ENCODE measurements at regions not wholly inside any gene's neighbourhood (a gene's known extent, or its start where the extent isn't known, plus 50 kb on each side); places are given as distances from the start of the nearest gene placed in this dataset.

- WGBS (ENCODE audit: low lambda C conversion rate), result 43% methylated on average over 9 of the region's 10 CpGs
- Histone ChIP-seq H3K9me2 (no peaks in the 10 kb centered on the region), H3K4me3 (ENCODE audit: low read depth in 2 of 2, low read length in 1 of 2) (no peak overlapping the region), H3K27me3 (ENCODE audit: insufficient read depth) (peaks cover 6% of the 10 kb centered on the region; the same call in 1 of the 2 replicates), H3K27ac (ENCODE audit: low read depth in 2 of 2, low read length in 1 of 2) (no peak overlapping the region), H3K4me1 (ENCODE audit: control insufficient read depth in 1 of 2, insufficient read depth in 2 of 2, low read depth in 1 of 2, low read length in 1 of 2) (peaks cover 0 to 3% of the 10 kb centered on the region in 2 experiments; a peak in 1 of 4 replicates), H3K36me3 (replicated peaks in 1 of 2; ENCODE audit: control insufficient read depth in 1 of 2, insufficient read depth in 2 of 2, low read length in 1 of 2) (no peaks in the 10 kb centered on the region), H3F3A (replicated peaks; ENCODE audit: insufficient read depth) (no peaks in the 10 kb centered on the region), H3K4me2 (no peak overlapping the region), H3K9me3 (no peaks in the 10 kb centered on the region), H2AFZ (ENCODE audit: low read depth) (no peak overlapping the region), H3K79me2 (ENCODE audit: insufficient read depth) (no peaks in the 10 kb centered on the region), H4K20me1 (ENCODE audit: insufficient read depth) (no peaks in the 10 kb centered on the region), H3K9ac (no peak overlapping the region)
- no peak for DNase-seq
- CTCF ChIA-PET, result no interaction called here
- no peak for TF ChIP-seq FOSL2 (IDR thresholded peaks at IDR 0.05; ENCODE audit: borderline replicate concordance, low read depth)
- TF ChIP-seq CHD2 (IDR thresholded peaks at IDR 0.05; ENCODE audit: low read length, partially characterized antibody), result no peak
- POLR2A ChIA-PET, result no interaction called here
Observed at GRCh38 chrX:40385256-40385655, 195.5 kb upstream of the ATP6AP2 start.

GRCh38 chrX:40383969-40384368, 196.8 kb upstream of the ATP6AP2 start:
- no peaks in the 10 kb centered on the region for H3F3A ChIP-seq (replicated peaks; ENCODE audit: insufficient read depth)
- no peak for DNase-seq
- TF ChIP-seq EZH2phosphoT487 (IDR thresholded peaks at IDR 0.05; ENCODE audit: borderline replicate concordance, low read depth) (no peak), SMC3 (IDR thresholded peaks at IDR 0.05; ENCODE audit: low read depth, low read length) (no peak), MXI1 (IDR thresholded peaks at IDR 0.05; ENCODE audit: low read depth, low read length) (no peak), NRF1 (IDR thresholded peaks at IDR 0.05; ENCODE audit: low read depth, low read length) (no peak), FOXJ3 (CRISPR knock-in tag; IDR thresholded peaks at IDR 0.05) (no peak), USF1 (IDR thresholded peaks at IDR 0.05; ENCODE audit: borderline replicate concordance, low read depth) (no peak), JUND (IDR thresholded peaks at IDR 0.05) (no peak), ELF1 (IDR thresholded peaks at IDR 0.05) (no peak), GABPA (IDR thresholded peaks at IDR 0.05; ENCODE audit: low read depth) (no peak), CHD2 (IDR thresholded peaks at IDR 0.05; ENCODE audit: low read length, partially characterized antibody) (no peak), FOSL2 (IDR thresholded peaks at IDR 0.05; ENCODE audit: borderline replicate concordance, low read depth) (no peak), TCF12 (IDR thresholded peaks at IDR 0.05) (no peak), FOXM1 (IDR thresholded peaks at IDR 0.05; ENCODE audit: low read depth) (no peak), TEAD4 (IDR thresholded peaks at IDR 0.05; ENCODE audit: borderline replicate concordance, insufficient read depth) (no peak), POLR2AphosphoS5 (IDR thresholded peaks at IDR 0.05; ENCODE audit: low read depth, low read length) (no peak), TAF1 (IDR thresholded peaks at IDR 0.05; ENCODE audit: borderline replicate concordance, low read depth, low read length) (no peak)
- TF ChIP-seq, protein P1, sequence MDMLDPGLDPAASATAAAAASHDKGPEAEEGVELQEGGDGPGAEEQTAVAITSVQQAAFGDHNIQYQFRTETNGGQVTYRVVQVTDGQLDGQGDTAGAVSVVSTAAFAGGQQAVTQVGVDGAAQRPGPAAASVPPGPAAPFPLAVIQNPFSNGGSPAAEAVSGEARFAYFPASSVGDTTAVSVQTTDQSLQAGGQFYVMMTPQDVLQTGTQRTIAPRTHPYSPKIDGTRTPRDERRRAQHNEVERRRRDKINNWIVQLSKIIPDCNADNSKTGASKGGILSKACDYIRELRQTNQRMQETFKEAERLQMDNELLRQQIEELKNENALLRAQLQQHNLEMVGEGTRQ (IDR thresholded peaks at IDR 0.05; ENCODE audit: borderline replicate concordance, low read depth, low read length), result no peak
- TF ChIP-seq, protein P2, sequence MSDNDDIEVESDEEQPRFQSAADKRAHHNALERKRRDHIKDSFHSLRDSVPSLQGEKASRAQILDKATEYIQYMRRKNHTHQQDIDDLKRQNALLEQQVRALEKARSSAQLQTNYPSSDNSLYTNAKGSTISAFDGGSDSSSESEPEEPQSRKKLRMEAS (IDR thresholded peaks at IDR 0.05; ENCODE audit: low read depth), result no peak
- TF ChIP-seq, protein P3, sequence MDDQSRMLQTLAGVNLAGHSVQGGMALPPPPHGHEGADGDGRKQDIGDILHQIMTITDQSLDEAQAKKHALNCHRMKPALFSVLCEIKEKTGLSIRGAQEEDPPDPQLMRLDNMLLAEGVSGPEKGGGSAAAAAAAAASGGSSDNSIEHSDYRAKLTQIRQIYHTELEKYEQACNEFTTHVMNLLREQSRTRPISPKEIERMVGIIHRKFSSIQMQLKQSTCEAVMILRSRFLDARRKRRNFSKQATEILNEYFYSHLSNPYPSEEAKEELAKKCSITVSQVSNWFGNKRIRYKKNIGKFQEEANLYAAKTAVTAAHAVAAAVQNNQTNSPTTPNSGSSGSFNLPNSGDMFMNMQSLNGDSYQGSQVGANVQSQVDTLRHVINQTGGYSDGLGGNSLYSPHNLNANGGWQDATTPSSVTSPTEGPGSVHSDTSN (IDR thresholded peaks at IDR 0.05), result no peak
- no peaks in the 10 kb centered on the region for H3K79me2 ChIP-seq (ENCODE audit: insufficient read depth)
- no peaks in the 10 kb centered on the region for H4K20me1 ChIP-seq (ENCODE audit: insufficient read depth)
- H3K4me2 ChIP-seq, result no peak overlapping the region
- H3K4me1 ChIP-seq (ENCODE audit: control insufficient read depth in 1 of 2, insufficient read depth in 2 of 2, low read depth in 1 of 2, low read length in 1 of 2), result peaks cover 0 to 5% of the 10 kb centered on the region in 2 experiments; a peak in 1 of 4 replicates
- peaks cover 10% of the 10 kb centered on the region; the same call in 1 of the 2 replicates for H3K27me3 ChIP-seq (ENCODE audit: insufficient read depth)
- H3K9ac ChIP-seq, result no peak overlapping the region
- WGBS (ENCODE audit: low lambda C conversion rate), result 46% methylated on average over 4 of the region's 4 CpGs
- H3K4me3 ChIP-seq (ENCODE audit: low read depth in 2 of 2, low read length in 1 of 2), result no peak overlapping the region
- ChIA-PET CTCF (no interaction called here), POLR2A (no interaction called here)
- no peaks in the 10 kb centered on the region for H3K36me3 ChIP-seq (replicated peaks in 1 of 2; ENCODE audit: control insufficient read depth in 1 of 2, insufficient read depth in 2 of 2, low read length in 1 of 2)
- H3K9me3 ChIP-seq, result no peaks in the 10 kb centered on the region
- no peak overlapping the region for H3K27ac ChIP-seq (ENCODE audit: low read depth in 2 of 2, low read length in 1 of 2)
- H3K9me2 ChIP-seq, result no peaks in the 10 kb centered on the region
- H2AFZ ChIP-seq (ENCODE audit: low read depth), result no peak overlapping the region

Measured in SK-N-SH (cell line).